Right renal pelvis (tissue), 4 donors: ENCODE measurements at regions not wholly inside any gene's neighbourhood (a gene's known extent, or its start where the extent isn't known, plus 50 kb on each side); places are given as distances from the start of the nearest gene placed in this dataset.
"Not testable (repeated sequence)": the region's sequence is repeated elsewhere in the genome, so short reads cannot be mapped to it uniquely, and the experiment has no call there.

Experiments used
- DNase-seq, 4 donors: peaks; one replicate each; pipeline ENCODE4 v3.0.0-alpha.2; 2013; ENCODE audit warnings: low read depth in 4 of 4, low spot score in 3 of 4, missing footprints in 1 of 4

DNA sequence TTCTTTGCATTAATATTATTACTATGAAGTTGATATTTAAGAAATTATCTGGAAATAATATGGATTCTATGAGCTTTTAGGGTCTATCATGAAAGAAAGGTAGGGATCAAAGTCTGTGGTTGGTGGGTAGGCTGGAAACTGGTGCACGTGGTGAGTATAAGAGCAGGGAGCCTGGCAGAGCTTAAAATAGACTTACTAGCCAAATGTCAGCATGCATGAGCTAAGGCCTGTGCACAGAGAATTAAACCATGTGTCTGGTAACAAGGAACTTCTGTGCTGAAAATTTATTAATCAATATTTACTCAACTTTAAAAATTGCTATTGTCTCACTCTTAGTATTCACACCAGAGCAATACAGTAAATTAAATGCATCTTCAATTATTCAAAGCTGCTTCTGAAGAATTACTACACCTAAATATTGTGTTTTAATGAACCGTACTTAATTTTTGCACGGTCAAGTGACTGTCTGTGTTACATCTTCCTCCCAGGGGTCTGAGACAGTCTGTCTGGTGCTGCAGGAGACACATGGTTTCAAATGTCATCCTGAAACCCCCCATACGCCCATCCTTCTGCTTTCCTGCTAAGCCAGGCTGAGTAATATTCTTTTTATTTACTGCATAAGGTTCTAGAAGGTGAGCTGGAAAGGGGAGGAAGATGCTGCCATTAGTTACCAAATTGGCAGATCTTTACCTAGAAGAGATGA, 161.0 kb upstream of the NLRP1 start:
- no peak for DNase-seq

DNA sequence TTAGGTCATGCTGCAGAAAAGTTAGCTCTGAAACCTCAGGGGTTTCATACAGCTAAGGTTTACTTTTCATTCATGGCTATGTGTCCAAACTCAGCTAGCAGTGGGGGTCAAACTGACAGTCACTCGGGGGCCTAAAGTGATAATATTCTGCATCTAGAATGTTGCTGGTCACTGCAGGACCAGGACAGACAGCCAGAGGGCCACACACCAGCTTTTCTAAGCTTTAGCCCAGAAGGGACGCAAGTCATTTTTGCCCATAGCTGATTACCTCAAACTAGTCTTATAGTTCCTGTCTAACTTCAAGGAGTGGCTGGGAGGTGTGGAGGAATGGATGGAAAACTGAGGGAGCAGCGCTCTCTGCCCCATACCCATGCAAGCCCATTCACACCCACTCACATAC, 163.0 kb upstream of the NLRP1 start:
- no peak for DNase-seq

DNA sequence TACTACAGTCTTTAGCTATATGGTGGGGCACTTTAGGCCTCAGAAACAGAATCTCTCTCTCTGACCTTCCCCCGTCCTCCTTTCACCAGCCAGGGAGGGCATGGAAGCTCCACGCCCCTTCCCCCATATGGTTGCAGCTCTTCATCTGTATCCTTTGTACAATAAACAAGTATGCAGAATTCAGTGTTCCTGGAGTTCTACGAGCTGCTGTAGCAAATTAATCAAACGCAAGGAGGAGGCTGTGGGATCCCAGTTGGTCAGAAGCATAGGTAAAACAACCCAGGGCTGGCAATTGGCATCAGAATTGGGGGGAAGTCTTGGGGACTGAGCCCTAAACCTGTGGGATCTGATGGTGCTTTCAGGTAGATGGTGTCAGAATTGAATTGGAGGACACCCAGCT, 163.7 kb upstream of the NLRP1 start:
- no peak for DNase-seq

DNA sequence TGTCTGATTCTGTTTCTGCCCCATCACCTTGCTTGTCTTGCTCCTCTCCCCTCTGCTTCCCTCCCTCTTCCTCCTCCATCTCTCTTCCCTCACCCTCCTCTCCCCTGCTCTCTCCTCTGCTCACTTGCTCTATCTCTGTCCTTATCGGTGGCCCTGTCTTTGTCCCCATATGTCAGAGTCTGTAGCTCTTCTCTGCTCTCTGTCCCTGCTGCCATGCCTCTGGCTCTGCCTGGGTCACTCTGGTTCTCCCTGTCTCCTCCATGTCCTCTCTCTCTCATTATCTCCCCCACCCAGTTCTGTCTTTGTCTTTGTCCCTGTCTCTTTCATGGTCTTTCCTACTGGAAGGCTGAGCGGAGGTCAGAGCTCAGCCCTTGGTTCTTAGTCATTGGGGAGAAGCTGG, 169.1 kb upstream of the NLRP1 start:
- DNase-seq, result no peak

DNA sequence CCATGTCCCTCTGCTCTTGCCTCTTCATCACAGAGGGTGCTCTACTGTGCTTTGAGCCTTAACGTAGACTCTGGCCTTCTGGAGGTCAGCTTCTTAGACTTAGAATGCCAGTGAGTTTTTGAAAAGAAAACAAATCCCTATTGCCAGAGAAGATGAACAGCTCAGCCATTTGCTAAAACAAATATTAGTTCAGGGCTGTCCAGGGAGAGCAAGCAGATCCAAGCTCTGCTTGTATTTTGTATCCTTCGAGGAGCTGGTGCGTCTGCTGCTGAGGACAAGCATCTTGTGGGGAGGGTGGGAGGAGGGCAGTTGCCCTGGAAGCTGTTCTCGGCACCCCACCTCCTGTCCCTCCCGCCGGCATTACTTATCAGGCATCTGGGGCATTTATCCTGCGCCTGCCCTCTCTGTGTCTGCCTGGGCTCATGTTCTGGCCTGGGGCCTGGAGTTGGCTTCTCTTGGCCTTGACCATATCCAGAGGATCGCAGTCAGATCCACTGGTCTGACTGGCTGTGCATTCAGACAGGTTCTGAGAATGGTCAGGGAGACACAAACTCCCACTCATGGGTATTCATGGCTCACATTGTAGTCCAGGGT, 173.1 kb upstream of the NLRP1 start:
- DNase-seq, result no peak

DNA sequence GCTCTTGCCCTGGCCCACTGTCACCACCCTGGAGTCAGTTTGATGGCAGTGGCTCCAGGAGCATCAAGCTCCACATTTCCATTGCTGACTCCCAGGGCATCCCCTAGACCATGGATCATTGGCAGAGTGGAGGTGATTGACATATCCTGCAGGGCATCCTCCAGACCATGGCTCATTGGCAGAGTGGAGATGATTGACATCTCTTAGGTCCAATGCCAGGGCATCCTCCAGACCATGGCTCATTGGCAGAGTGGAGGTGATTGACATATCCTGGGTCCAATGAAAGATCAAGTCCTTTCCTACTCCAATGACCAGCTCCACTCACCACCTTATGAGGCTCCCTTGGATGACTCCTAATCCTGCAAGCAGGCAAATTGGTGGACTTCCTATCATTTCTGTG, 174.3 kb upstream of the NLRP1 start:
- DNase-seq, result no peak

DNA sequence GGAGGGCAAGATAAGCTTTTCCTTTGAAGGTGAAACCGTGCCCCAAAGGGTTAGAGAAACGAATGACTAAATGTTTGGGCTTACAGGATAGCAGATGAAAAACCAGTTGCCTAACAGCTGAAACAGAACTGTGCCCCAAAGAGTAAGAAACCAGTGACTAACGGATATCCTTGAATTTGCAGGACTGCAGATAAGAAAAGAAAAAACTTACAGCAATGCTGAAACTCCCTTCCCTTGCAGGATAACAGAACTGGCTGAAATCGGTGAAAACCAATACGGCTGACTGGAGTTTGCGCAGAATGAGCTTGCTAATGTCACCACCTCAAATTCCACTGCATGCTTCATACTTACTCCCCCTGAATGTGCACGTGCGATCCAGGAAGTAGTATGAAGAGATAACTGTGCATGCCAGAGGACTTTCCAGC, 175.2 kb upstream of the NLRP1 start:
- DNase-seq, result no peak

DNA sequence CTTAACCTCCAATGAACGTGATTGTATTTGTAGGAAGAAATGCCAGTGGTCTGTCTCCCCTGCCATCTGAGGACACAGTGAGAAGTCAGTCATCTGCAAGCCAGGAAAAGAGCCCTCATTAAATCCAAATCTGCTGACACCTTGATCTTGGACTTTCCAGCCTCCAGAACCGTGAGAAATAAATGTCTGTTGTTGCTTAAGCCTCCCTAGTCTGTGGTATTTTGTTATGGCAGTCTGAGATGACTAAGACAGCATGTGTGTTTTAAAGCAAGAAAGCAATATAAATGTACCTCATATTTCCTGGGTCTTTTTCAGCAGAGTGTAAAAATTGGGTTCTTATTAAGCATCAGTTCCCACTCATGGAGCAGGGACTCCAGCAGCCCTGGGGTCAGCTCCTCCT, 177.9 kb upstream of the NLRP1 start:
- DNase-seq, result no peak

DNA sequence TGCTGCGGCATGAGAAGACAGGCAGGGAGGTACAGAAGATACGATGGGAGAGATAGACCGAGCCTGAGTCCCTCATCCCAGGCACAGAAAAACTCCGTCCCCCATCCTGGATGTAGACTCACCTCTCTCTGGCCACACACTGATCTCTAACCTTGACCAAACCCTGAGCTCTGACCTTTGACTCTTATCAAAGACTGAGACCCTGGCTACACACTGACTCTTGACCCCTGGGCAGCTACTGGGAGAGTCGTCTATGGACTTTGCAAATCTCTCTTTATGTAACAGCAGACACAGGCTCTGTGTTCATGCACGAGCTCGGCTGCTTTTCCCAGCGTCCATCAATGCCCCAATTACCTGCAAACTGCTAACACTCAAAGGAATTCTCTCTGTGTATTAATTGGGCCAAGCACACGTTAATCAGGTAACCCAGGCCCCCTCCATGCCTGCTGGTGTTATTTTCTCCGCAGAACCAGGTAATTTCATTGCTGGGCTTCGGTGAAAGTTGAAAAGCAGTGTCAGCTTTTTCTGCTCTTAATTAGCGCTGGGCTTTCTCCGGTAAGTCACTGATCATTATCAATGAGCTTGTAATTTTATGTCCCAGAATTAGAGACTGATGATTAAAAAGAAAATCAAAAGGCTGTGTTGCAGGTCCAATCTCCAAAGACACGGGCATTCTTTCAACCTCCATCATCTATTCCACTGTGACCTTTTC, 179.4 kb upstream of the NLRP1 start:
- no peak for DNase-seq

DNA sequence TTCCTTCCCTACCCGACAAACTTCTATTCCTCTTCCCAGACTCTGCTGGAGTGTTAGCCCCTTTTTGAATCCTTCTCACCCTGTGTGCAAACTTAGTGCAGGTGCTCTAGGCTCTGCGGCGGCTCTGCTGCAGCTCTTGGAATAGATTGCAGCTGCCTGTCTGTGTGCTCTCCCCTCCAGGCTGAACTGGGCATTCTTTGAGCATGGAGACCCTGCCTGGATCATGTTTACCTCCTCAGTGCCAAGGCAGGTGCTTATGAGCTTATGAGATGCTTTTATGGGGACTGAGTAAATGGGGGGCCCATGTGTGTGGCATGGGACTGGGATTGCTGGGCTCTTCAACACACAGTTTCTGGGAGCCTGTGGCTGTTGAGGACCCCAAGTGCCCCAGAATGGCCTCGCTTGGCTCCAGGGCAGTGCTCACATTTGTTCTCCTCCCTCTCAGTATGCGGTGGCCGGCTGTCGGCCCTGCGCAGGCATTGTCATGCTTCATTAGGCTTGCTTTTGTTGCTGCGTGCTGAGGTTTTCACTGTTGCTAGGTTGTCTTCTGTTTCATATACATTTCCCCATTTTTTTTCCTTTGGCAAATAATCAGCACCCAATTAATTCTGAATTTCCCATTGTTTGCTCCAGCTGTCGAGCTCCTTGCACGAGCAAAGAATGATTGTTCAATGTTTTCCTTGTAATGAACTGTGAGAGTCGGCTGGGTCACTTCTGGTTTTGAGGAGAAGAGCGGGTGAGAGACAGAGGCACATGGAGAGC, 185.5 kb upstream of the NLRP1 start:
- DNase-seq, result peak in 1 of 4 donors; percentile 53

DNA sequence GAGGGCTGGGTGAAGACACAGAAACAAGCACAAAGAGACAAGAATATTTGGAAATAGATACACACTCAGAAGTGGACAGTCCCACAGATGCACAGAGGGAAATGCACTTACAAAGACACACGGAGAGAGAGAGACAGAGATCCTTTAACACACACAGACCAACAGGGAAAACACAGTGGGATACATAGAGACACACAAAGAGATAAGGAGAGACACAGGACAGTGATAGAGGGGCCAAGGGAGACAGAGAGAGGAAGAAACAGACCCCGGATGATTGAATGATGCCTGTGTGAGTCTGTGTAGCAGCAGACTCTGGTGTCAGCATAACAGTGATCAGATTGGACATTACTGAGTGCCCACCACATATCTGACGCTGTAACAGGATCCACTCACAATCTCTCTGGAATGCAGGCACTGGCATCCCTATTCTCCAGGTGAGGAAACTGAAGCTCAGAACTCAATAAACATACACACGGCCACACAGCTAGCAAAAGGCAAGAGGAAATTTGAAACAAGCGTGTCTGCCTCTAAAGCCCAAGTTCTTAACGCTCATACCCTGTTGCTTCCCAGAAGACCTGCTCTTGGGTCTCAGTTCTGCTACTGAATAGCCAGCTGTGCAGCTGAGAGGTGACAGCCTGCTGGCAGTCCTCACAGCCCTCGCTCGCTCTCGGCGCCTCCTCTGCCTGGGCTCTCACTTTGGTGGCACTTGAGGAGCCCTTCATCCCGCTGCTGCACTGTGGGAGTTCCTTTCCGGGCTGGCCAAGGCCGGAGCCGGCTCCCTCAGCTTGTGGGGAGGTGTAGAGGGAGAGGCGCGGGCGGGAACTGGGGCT, 186.3 kb upstream of the NLRP1 start:
- no peak for DNase-seq

DNA sequence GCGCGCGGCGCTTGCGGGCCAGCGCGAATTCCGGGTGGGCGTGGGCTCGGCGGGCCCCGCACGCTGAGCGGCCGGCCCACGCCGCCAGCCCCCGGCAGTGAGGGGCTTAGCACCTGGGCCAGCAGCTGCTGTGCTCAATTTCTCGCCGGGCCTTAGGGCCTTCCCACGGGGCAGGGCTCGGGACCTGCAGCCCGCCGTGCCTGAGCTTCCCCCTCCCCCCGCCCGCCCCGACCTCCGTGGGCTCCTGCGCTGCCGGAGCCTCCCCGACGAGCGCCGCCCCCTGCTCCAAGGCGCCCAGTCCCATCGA, 186.9 kb upstream of the NLRP1 start:
- not testable (repeated sequence) for DNase-seq

DNA sequence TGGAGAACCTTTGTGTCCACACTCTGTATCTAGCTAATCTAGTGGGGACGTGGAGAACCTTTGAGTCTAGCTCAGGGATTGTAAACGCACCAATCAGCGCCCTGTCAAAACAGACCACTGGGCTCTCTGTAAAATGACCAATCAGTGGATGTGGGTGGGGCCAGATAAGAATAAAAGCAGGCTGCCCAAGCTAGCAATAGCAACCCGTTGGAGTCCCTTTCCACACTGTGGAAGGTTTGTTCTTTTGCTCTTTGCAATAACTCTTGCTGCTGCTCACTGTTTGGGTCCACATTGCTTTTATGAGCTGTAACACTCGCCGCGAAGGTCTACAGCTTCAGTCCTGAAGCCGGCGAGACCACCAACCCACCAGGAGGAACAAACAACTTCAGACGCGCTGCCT, 187.7 kb upstream of the NLRP1 start:
- DNase-seq, result not testable (repeated sequence)

DNA sequence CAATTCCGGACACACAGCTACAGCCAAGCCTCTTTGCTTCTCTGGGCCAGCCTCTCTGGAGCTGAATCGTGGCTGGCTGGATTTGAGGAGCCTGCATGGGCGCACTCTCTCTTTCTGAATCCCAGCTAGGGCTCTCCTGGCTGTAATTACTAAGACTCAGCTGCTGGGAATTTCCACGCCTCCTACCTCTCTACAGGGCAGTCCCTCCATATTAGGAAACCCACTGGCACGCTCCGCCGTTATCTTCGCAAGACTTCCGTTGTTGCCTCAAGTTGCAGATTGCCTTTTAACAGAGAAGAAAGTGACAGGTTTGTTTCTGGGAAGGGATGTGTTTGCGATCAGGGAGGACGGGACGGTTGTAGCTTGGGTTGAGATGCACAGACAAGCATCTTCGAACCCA, 188.4 kb upstream of the NLRP1 start:
- no peak for DNase-seq

DNA sequence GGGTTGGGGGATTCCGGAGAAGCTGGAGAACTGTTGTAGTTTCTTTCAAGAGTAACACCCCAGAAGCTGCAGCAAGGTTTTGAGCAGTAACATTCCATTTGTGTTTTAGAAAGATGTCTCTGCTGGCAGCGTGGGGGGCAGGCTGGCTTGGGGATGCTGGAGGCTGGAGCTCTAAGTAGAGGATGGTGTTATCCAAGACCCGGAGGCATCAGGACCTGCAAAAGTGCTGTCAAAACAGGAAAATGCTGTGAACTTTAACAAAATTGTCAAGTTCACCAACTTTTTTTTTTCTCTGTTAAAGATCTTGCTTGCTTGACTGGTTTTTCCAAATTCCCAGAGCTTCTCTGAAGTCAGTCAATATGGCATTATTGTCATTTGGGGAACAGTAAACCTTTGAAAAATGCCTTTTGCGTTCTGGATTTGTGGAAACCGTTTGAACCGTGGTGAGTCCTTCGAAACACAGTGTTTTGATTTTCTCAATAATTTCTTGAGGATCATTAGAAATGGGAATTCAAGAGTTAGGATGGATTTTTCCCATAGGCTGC, 189.6 kb upstream of the NLRP1 start:
- DNase-seq, result no peak

DNA sequence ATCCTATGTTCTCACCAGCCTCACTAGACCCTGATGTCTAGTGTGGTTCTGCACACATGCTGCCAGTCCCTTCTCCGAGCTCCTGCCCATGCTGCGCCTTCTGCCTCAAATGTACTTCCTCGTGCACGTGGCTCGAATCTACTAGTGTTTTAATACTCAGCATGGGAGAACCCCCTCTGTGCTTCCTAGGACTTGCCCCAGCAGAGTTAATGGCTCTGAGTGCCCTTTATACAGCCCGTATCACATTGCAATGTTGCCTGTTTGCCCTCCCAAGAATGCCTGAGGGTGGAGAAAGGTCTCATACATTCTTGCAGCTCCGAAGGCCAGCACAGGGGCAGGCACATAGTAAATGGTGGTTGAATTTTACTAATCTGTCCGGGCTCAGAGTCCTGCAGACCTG, 190.8 kb upstream of the NLRP1 start:
- no peak for DNase-seq

DNA sequence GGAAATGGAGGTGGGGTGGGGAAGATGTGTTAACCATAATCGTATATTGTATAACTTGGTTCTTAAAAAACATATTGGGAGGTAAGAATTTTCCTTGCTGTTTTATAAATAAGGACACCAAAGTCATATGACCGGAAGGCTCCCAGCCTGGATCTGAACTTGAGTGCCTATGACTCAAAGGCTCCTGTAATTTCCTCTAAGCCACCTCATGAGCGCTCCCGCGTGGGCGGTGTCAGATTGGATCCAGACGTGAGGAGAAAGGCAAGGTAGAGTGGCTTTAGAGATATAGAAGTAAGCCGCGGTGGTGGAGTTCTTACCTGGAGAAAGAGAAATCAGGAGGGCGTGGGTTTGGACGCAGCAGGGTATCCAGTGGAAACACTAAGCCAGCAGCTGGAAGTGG, 196.2 kb upstream of the NLRP1 start:
- DNase-seq, result no peak

DNA sequence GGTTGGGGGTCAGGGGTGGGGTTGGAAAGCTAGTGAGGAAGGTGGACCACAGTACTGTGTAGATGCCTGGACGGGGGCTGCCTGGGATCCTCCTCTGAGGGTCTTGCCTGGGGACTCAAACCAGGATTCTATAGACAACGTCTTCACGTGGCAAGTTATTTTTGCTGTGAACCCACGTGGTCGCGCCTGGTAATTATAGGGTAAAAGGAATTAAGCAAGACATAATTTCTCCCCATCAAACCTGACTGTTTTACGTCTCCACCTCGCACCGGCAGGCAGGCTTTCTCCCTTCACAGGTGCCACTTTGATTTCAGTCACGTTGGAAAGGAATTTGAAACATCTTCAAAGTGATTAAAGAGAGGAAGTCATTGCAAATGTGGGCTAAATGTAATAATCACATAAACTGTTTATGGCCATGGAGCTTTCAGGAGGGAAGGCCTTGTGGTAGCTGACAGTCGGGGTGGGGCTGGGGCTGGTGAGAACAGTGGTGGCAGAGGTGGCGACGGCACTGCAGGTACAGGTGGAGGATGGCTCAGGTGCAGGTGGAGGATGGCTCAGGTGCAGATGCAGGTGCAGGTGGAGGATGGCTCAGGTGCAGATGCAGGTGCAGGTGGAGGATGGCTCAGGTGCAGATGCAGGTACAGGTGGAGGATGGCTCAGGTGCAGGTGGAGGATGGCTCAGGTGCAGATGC, 197.1 kb upstream of the NLRP1 start:
- DNase-seq, result no peak

DNA sequence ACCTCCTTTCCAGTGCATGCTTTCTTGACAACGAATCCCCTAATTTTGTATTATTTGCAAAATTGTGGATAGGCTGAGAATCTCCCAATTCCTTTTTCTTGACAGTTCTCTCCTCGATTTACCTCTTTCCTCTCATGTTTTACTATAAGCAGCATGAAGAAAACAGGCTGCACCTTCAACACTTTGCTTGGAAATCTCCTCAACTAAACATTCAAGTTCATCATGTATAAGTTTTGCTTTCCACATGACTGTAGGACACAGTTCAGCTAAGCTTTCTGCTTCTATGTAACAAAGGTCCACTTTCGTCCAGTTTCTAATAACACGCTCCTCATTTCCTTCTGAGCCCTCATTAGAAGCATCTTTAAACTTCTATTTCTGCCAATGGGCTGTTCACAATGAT, 199.0 kb upstream of the NLRP1 start:
- no peak for DNase-seq

DNA sequence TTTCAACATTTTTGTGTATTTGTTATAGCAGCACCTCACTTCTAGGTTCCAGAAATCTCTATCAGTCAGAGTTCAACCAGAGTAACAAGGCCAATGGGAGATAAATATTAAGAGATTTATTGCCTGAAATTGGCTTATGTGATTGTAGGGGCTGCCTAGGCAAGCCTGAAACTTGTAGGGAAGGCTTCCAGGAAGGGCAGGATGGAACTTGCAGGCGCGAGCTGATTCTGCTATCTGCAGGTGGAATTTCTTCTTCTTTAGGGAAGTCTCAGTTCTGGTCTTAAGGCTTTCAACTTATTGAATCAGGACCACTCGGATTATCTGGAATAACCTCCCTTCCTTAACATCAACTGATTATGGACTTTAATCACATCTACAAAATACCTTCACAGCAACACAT, 199.5 kb upstream of the NLRP1 start:
- no peak for DNase-seq
